AG10803 (cell line): ENCODE measurements at regions not wholly inside any gene's neighbourhood (a gene's known extent, or its start where the extent isn't known, plus 50 kb on each side); places are given as distances from the start of the nearest gene placed in this dataset.

Experiments used
- DNase-seq: peaks from one replicate; pipeline ENCODE4 v3.0.0; 2010; ENCODE audit warnings: low read depth
- H3K4me3 ChIP-seq: 2 replicates; pipeline ENCODE4 v1.5.1; 2011; ENCODE audit warnings: mild to moderate bottlenecking, low read length, control low read depth
- TF ChIP-seq, protein P1 (sequence below): conservative IDR thresholded peaks from 2 replicates; pipeline ENCODE4 v1.5.1; 2011; ENCODE audit warnings: mild to moderate bottlenecking, low read length, control low read depth, inconsistent platforms

- peak; percentile 73 for DNase-seq
- TF ChIP-seq, protein P1, sequence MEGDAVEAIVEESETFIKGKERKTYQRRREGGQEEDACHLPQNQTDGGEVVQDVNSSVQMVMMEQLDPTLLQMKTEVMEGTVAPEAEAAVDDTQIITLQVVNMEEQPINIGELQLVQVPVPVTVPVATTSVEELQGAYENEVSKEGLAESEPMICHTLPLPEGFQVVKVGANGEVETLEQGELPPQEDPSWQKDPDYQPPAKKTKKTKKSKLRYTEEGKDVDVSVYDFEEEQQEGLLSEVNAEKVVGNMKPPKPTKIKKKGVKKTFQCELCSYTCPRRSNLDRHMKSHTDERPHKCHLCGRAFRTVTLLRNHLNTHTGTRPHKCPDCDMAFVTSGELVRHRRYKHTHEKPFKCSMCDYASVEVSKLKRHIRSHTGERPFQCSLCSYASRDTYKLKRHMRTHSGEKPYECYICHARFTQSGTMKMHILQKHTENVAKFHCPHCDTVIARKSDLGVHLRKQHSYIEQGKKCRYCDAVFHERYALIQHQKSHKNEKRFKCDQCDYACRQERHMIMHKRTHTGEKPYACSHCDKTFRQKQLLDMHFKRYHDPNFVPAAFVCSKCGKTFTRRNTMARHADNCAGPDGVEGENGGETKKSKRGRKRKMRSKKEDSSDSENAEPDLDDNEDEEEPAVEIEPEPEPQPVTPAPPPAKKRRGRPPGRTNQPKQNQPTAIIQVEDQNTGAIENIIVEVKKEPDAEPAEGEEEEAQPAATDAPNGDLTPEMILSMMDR, result no peak
Observed at GRCh38 chr18:24763765-24764513, 303.5 kb downstream of the HRH4 start.

DNA sequence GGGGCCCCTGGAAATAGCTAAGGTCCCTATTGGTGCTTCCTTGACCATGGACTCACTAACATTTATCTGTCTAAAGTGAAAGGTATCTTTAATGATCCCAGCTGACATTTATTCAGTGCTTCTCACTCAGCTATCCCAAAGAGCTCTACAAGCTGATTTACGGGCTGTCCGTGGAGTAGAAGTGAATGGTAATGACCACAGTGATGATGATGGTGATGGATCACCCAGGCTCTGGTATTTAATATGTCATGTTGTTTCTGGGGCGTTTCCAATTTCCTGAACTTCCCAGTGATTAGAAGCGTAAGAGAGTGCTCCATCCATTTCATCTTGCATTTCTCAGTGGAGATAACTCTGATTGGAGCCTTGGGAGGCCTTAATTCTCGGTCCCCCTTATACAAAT is 304.3 kb downstream of the HRH4 start:
- DNase-seq, result no peak
- no peak overlapping the region for H3K4me3 ChIP-seq
- TF ChIP-seq, protein P1, result no peak

More at GRCh38 chr18:24763765-24764513, 303.5 kb downstream of the HRH4 start:
- H3K4me3 ChIP-seq, result no peak overlapping the region

GRCh38 chr18:24766376-24766775 is 305.9 kb downstream of the HRH4 start:
- TF ChIP-seq, protein P1, result no peak
- peak; percentile 78 for DNase-seq
- H3K4me3 ChIP-seq, result no peak overlapping the region

DNA sequence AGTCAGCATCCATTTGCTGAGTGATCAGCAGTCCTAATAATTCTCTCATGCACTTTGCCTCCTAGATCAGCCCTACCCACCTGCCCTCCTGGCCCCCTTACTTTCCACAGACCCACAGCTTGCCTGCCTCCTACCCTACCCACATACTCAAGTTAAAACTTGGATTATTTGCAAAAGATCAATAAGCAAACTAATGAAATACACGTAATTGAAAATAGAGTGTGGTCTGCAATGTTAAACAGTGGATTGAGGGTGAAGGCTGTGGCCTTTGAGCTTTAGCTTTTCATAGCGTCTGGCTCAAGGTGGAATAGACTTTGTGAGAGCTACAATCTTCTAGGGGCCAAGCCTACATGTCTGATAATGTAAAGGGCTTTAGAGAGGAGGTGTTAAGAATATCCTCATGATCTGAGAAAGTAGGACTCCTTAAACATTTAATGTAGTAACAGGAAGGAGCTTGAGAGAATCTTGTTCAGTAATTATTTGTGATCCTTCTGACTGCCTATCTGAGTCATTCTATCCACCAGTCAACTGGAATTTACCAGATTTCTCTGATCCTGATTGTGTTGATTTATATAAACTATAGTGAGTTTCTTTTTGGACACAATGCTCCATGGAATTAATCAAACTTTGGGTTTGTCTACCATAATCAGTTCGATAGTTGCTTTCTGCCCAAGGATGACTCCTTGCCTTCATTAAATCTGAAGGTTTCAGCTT is 310.0 kb downstream of the HRH4 start:
- TF ChIP-seq, protein P1, result no peak
- no peak for DNase-seq
- H3K4me3 ChIP-seq, result no peak overlapping the region

DNA sequence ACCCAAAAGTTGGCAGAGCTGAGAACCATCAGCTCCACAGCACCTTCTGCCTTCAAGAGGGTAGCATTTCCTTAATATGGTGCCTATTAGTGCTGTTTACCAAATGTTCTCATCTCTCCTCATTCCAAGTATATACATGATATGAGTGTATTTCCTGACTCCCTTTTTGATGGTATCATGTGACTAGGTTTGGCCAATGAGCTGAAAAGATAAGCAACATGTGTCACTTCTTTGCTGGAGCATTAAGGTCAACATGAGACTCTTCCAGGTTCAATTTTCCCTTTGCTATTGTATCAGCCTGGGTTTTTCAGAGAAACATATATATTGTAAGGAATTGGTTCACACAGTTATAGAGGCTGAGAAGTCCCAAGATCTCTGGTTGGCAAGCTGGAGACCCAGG is 310.9 kb downstream of the HRH4 start:
- TF ChIP-seq, protein P1, result no peak
- DNase-seq, result no peak
- H3K4me3 ChIP-seq, result no peak overlapping the region

- TF ChIP-seq, protein P1, result no peak
- no peak overlapping the region for H3K4me3 ChIP-seq
- DNase-seq, result no peak
Observed at GRCh38 chr18:24773101-24773500, 312.7 kb downstream of the HRH4 start.

GRCh38 chr18:24776019-24776418 is 315.6 kb downstream of the HRH4 start:
- no peak for DNase-seq
- no peak overlapping the region for H3K4me3 ChIP-seq
- TF ChIP-seq, protein P1, result no peak
